RWPE2 (cell line): ENCODE measurements at regions not wholly inside any gene's neighbourhood (a gene's known extent, or its start where the extent isn't known, plus 50 kb on each side); places are given as distances from the start of the nearest gene placed in this dataset.
"Not testable (repeated sequence)": the region's sequence is repeated elsewhere in the genome, so short reads cannot be mapped to it uniquely, and the experiment has no call there.

Source experiments
- ATAC-seq: fragments of 200-7000 bp; cut with Tn5 transposase; 3 replicates; pipeline ENCODE4 v1.9.1; 2021; ENCODE audit warnings: low read depth
- DNase-seq: peaks from one replicate; pipeline ENCODE4 v3.0.0-alpha.2; 2020; ENCODE audit warnings: low spot score
- H3K27ac ChIP-seq: fragments of 450-650 bp; 2 replicates; pipeline ENCODE4 v1.5.1; 2017; ENCODE audit warnings: mild to moderate bottlenecking; ENCODE audit not compliant: poor library complexity, severe bottlenecking
- H3K27me3 ChIP-seq: fragments of 250-450 bp; sonication (Bioruptor Pico); 2 replicates; pipeline ENCODE4 v1.5.1; 2021; ENCODE audit warnings: mild to moderate bottlenecking, moderate library complexity; ENCODE audit not compliant: insufficient read depth, poor library complexity, severe bottlenecking
- H3K36me3 ChIP-seq: fragments of 250-450 bp; sonication (Bioruptor Pico); 2 replicates; pipeline ENCODE4 v1.5.1; 2020; ENCODE audit warnings: low read depth, mild to moderate bottlenecking, moderate library complexity
- H3K4me1 ChIP-seq: fragments of 250-450 bp; sonication (Bioruptor Pico); 2 replicates; pipeline ENCODE4 v1.5.1; 2021; ENCODE audit warnings: mild to moderate bottlenecking, moderate library complexity; ENCODE audit not compliant: insufficient read depth, poor library complexity, severe bottlenecking
- H3K4me3 ChIP-seq: fragments of 250-450 bp; sonication (Bioruptor Pico); 2 replicates; pipeline ENCODE4 v1.5.1; 2021; ENCODE audit warnings: mild to moderate bottlenecking, moderate library complexity; ENCODE audit not compliant: severe bottlenecking
- H3K9me3 ChIP-seq: fragments of 250-450 bp; sonication (Bioruptor Pico); 2 replicates; pipeline ENCODE4 v1.5.1; 2021; ENCODE audit warnings: mild to moderate bottlenecking, moderate library complexity; ENCODE audit not compliant: severe bottlenecking
- TF ChIP-seq, protein P1 (sequence below): fragments of 450-650 bp; IDR thresholded peaks from one replicate; pipeline ENCODE4 v1.5.1; 2017; ENCODE audit warnings: mild to moderate bottlenecking, moderate library complexity; ENCODE audit not compliant: poor library complexity, severe bottlenecking

DNA sequence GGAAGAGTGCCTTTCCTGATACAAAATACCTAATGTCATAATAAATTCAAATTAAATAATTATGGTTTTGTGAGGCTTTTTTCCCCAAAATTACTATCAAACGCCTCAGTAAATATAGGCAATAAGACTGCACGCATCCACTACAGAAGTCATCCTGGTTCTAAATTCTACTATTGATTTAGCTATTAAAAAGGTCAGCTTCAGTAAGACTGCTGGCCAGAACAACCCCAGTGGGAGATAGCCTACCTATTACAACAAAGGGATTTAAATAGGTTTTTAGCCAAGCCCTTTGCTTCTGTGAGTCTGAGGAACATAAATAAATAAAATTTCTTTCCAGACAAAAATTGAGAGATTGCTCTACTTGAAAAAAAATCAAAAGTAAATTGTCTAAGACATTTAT, 132.1 kb downstream of the PLPPR4 start:
- DNase-seq (no peak), ATAC-seq (no peak)
- H3K27ac ChIP-seq: no peak overlapping the region
- no peak overlapping the region for H3K4me3 ChIP-seq
- TF ChIP-seq, protein P1, sequence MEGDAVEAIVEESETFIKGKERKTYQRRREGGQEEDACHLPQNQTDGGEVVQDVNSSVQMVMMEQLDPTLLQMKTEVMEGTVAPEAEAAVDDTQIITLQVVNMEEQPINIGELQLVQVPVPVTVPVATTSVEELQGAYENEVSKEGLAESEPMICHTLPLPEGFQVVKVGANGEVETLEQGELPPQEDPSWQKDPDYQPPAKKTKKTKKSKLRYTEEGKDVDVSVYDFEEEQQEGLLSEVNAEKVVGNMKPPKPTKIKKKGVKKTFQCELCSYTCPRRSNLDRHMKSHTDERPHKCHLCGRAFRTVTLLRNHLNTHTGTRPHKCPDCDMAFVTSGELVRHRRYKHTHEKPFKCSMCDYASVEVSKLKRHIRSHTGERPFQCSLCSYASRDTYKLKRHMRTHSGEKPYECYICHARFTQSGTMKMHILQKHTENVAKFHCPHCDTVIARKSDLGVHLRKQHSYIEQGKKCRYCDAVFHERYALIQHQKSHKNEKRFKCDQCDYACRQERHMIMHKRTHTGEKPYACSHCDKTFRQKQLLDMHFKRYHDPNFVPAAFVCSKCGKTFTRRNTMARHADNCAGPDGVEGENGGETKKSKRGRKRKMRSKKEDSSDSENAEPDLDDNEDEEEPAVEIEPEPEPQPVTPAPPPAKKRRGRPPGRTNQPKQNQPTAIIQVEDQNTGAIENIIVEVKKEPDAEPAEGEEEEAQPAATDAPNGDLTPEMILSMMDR: no peak
- H3K9me3 ChIP-seq: no peaks in the 10 kb centered on the region
- no peaks in the 10 kb centered on the region for H3K36me3 ChIP-seq
- peaks cover 5% of the 10 kb centered on the region for H3K27me3 ChIP-seq
- no peaks in the 10 kb centered on the region for H3K4me1 ChIP-seq

DNA sequence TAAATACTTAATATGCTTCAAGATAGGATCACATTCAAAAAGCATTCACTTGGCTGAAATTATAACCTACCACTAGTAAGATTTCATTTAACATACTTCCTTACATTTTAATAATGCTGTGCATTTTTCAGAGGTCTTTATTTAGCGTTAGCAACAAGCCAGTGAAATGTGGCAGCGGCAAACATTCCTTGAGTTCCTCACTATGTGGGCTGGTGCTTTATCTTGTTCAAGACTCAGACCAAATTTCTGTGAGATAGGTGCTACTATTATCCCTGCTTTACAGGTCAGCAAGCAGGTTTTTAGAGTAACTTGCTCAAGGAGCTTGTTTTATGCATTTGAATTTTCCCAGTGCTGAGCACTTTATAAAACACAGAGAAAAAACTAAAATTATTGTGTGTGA, 132.7 kb downstream of the PLPPR4 start:
- Histone ChIP-seq H3K4me3 (no peak overlapping the region), H3K36me3 (no peaks in the 10 kb centered on the region), H3K4me1 (no peaks in the 10 kb centered on the region), H3K27ac (no peak overlapping the region), H3K27me3 (peaks cover 5% of the 10 kb centered on the region), H3K9me3 (no peaks in the 10 kb centered on the region)
- DNase-seq (no peak), ATAC-seq (no peak)
- TF ChIP-seq, protein P1: no peak

DNA sequence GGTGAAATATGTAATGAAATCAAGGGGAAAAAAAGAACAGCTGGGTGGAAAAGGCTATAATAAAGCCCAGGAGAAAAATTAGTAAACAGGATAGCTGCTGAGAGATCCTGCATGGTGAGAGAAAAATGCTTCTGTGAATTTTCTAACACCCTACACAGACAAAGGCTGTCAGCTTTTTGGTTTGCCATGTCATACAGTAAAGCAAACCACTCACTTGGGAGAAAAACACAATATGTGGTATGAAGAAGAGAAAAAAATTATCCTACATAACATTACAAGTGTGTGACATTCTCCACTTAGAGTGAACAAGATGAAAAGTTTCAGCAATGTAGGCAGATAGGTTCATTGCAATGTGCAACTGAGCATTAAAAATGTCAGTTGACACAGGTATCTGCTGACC, 133.6 kb downstream of the PLPPR4 start:
- H3K9me3 ChIP-seq: no peaks in the 10 kb centered on the region
- peaks cover 5% of the 10 kb centered on the region for H3K27me3 ChIP-seq
- no peaks in the 10 kb centered on the region for H3K4me1 ChIP-seq
- H3K27ac ChIP-seq: no peak overlapping the region
- H3K36me3 ChIP-seq: no peaks in the 10 kb centered on the region
- TF ChIP-seq, protein P1: no peak
- ATAC-seq (no peak), DNase-seq (no peak)
- H3K4me3 ChIP-seq: no peak overlapping the region

DNA sequence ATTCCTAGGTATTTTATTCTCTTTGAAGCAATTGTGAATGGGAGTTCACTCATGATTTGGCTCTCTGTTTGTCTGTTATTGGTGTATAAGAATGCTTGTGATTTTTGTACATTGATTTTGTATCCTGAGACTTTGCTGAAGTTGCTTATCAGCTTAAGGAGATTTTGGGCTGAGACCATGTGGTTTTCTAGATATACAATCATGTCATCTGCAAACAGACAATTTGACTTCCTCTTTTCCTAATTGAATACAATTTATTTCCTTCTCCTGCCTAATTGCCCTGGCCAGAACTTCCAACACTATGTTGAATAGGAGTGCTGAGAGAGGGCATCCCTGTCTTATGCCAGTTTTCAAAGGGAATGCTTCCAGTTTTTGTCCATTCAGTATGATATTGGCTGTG, 137.3 kb downstream of the PLPPR4 start:
- not testable (repeated sequence) for H3K27me3 ChIP-seq, H3K27ac ChIP-seq, ATAC-seq, H3K9me3 ChIP-seq, H3K4me3 ChIP-seq, H3K4me1 ChIP-seq, H3K36me3 ChIP-seq, DNase-seq

DNA sequence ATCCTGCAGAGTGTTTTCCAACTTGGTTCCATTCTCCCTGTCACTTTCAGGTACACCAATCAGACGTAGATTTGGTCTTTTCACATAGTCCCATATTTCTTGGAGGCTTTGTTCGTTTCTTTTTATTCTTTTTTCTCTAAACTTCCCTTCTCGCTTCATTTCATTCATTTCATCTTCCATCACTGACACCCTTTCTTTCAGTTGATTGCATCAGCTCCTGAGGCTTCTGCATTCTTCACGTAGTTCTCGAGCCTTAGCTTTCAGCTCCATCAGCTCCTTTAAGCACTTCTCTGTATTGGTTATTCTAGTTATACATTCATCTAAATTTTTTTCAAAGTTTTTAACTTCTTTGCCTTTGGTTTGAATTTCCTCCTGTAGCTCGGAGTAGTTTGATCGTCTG, 140.1 kb downstream of the PLPPR4 start:
- H3K4me1 ChIP-seq, H3K4me3 ChIP-seq, ATAC-seq, H3K36me3 ChIP-seq, DNase-seq, H3K27me3 ChIP-seq, H3K9me3 ChIP-seq, H3K27ac ChIP-seq: not testable (repeated sequence)

DNA sequence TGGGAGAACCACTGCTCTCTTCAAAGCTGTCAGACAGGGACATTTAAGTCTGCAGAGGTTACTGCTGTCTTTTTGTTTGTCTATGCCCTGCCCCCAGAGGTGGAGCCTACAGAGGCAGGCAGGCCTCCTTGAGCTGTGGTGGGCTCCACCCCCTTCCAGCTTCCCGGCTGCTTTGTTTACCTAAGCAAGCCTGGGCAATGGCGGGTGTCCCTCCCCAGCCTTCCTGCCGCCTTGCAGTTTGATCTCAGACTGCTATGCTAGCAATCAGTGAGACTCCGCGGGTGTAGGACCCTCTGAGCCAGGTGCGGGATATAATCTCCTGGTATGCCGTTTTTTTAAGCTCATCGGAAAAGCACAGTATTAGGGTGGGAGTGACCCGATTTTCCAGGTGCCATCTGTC, 141.0 kb downstream of the PLPPR4 start:
- not testable (repeated sequence) for H3K4me1 ChIP-seq, ATAC-seq, H3K27ac ChIP-seq, DNase-seq, H3K27me3 ChIP-seq, H3K4me3 ChIP-seq, H3K36me3 ChIP-seq, H3K9me3 ChIP-seq
